Gastroesophageal sphincter (tissue), 3 donors: ENCODE measurements at regions not wholly inside any gene's neighbourhood (a gene's known extent, or its start where the extent isn't known, plus 50 kb on each side); places are given as distances from the start of the nearest gene placed in this dataset.

Experiments
- EP300 ChIP-seq: sonication (generic); formaldehyde crosslinking; IDR thresholded peaks from one replicate; pipeline ENCODE4 v1.6.1; 2017; ENCODE audit warnings: antibody characterized with exemption, mild to moderate bottlenecking
- POLR2A ChIP-seq, 2 donors: fragments of 450-650 bp; IDR thresholded peaks; one replicate each; pipeline ENCODE4 v1.6.1; 2017; ENCODE audit warnings: antibody characterized with exemption in 2 of 2, mild to moderate bottlenecking in 2 of 2, moderate library complexity in 1 of 2
- TF ChIP-seq, protein P1 (sequence below), 4 experiments: fragments of 200-600 bp in 2 of 4; fragments of 450-650 bp in 2 of 4; sonication (generic) in 1 of 4; IDR thresholded peaks; one replicate each; pipeline ENCODE4 v1.5.1; 2017 to 2019; ENCODE audit warnings: antibody characterized with exemption in 4 of 4, mild to moderate bottlenecking in 2 of 4, moderate library complexity in 2 of 4

DNA sequence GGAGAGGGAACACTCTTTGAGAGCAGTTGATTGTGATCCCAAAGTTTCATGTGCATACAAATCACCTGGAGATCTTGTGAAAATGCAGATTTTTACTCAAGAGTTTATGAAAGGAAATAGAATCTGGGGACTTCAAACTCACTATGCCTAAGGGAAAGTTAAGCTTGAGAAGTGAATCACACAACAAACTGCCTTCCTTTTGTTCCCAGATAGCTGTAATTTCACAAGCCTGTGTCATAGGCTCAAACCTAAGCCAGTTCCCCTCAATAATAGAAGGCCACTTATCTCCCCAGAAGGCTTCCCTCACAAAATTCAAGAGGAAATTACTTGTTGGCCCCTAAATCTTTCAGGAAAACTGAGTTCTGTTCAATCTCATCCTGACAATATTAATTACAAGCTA, 132.8 kb upstream of the MAGEB16 start:
- TF ChIP-seq, protein P1, sequence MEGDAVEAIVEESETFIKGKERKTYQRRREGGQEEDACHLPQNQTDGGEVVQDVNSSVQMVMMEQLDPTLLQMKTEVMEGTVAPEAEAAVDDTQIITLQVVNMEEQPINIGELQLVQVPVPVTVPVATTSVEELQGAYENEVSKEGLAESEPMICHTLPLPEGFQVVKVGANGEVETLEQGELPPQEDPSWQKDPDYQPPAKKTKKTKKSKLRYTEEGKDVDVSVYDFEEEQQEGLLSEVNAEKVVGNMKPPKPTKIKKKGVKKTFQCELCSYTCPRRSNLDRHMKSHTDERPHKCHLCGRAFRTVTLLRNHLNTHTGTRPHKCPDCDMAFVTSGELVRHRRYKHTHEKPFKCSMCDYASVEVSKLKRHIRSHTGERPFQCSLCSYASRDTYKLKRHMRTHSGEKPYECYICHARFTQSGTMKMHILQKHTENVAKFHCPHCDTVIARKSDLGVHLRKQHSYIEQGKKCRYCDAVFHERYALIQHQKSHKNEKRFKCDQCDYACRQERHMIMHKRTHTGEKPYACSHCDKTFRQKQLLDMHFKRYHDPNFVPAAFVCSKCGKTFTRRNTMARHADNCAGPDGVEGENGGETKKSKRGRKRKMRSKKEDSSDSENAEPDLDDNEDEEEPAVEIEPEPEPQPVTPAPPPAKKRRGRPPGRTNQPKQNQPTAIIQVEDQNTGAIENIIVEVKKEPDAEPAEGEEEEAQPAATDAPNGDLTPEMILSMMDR (IDR thresholded peaks at IDR 0.05) = no peak
- TF ChIP-seq POLR2A (IDR thresholded peaks at IDR 0.05) (no peak), EP300 (no peak)
